Neural cell (in vitro differentiated cells): ENCODE measurements at regions not wholly inside any gene's neighbourhood (a gene's known extent, or its start where the extent isn't known, plus 50 kb on each side); places are given as distances from the start of the nearest gene placed in this dataset.

Source experiments
- H2AFZ ChIP-seq: fragments of 200-600, 300-800 bp; sonication (generic), shearing (Covaris generic); 2 replicates; pipeline ENCODE4 v1.6.0; 2014; ENCODE audit warnings: low read depth, mild to moderate bottlenecking, antibody characterized with exemption, low read length, moderate library complexity
- H3F3A ChIP-seq: fragments of 200-600 bp; shearing (Covaris generic); 2 replicates; pipeline ENCODE4 v1.6.1; 2016; ENCODE audit warnings: mild to moderate bottlenecking, moderate library complexity, mixed read lengths, antibody characterized with exemption, low read length; ENCODE audit not compliant: insufficient read depth, poor library complexity, severe bottlenecking
- H3K27ac ChIP-seq: fragments of 200-600, 300-800 bp; sonication (generic), shearing (Covaris generic); 2 replicates; pipeline ENCODE4 v1.5.1; 2014; ENCODE audit warnings: mild to moderate bottlenecking, low read length, moderate library complexity
- H3K27me3 ChIP-seq: fragments of 300-800, 200-600 bp; sonication (generic), shearing (Covaris generic); 2 replicates; pipeline ENCODE4 v1.6.0; 2014; ENCODE audit warnings: mild to moderate bottlenecking, low read depth, low read length, moderate library complexity; ENCODE audit not compliant: insufficient read depth
- H3K36me3 ChIP-seq: fragments of 300-800, 200-600 bp; sonication (generic), shearing (Covaris generic); 2 replicates; pipeline ENCODE4 v1.5.1; 2014; ENCODE audit warnings: mild to moderate bottlenecking, antibody characterized with exemption, low read length, moderate library complexity; ENCODE audit not compliant: insufficient read depth
- H3K4me2 ChIP-seq: fragments of 300-800, 200-600 bp; sonication (generic), shearing (Covaris generic); 2 replicates; pipeline ENCODE4 v1.6.0; 2014; ENCODE audit warnings: mild to moderate bottlenecking, low read length
- H3K4me3 ChIP-seq: fragments of 300-800, 200-600 bp; sonication (generic), shearing (Covaris generic); 2 replicates; pipeline ENCODE4 v1.5.1; 2014; ENCODE audit warnings: mild to moderate bottlenecking, low read length, moderate library complexity
- H3K79me2 ChIP-seq: fragments of 200-600 bp; shearing (Covaris generic); replicated peaks from 2 replicates; pipeline ENCODE4 v1.6.0; 2014; ENCODE audit warnings: mild to moderate bottlenecking, low read length, moderate library complexity; ENCODE audit not compliant: insufficient read depth
- H3K9ac ChIP-seq: fragments of 300-800, 200-600 bp; sonication (generic), shearing (Covaris generic); 2 replicates; pipeline ENCODE4 v1.6.1; 2016; ENCODE audit warnings: mild to moderate bottlenecking, low read length, mixed read lengths
- H3K9me2 ChIP-seq: fragments of 200-600 bp; shearing (Covaris generic); 2 replicates; pipeline ENCODE4 v1.6.1; 2016; ENCODE audit warnings: mild to moderate bottlenecking, low read length, mixed read lengths; ENCODE audit not compliant: insufficient read depth
- H3K9me3 ChIP-seq: fragments of 200-600, 300-800 bp; sonication (generic), shearing (Covaris generic); 2 replicates; pipeline ENCODE4 v1.6.1; 2016; ENCODE audit warnings: mild to moderate bottlenecking, mixed run types, low read length, moderate library complexity, mixed read lengths
- H4K20me1 ChIP-seq: fragments of 200-600 bp; shearing (Covaris generic); 2 replicates; pipeline ENCODE4 v1.6.1; 2016; ENCODE audit warnings: mild to moderate bottlenecking, mixed run types; ENCODE audit not compliant: insufficient read depth
- EP300 ChIP-seq: fragments of 450-650 bp; conservative IDR thresholded peaks from 2 replicates; pipeline ENCODE4 v1.6.1; 2014; ENCODE audit warnings: antibody characterized with exemption, mild to moderate bottlenecking, moderate library complexity; ENCODE audit not compliant: poor library complexity, severe bottlenecking
- EZH2 ChIP-seq: fragments of 200-600, 300-800 bp; shearing (Covaris generic), sonication (generic); IDR thresholded peaks from 2 replicates; pipeline ENCODE4 v1.6.1; 2014; ENCODE audit warnings: antibody characterized with exemption, low read length, borderline replicate concordance, mild to moderate bottlenecking; ENCODE audit not compliant: insufficient read depth, poor library complexity, severe bottlenecking
- MXI1 ChIP-seq: fragments of 450-650 bp; conservative IDR thresholded peaks from 2 replicates; pipeline ENCODE4 v1.6.1; 2014; ENCODE audit warnings: antibody characterized with exemption, mild to moderate bottlenecking; ENCODE audit not compliant: poor library complexity, severe bottlenecking
- POLR2AphosphoS5 ChIP-seq: IDR thresholded peaks from 2 replicates; pipeline ENCODE4 v1.6.1; 2012
- RAD21 ChIP-seq: fragments of 450-650 bp; conservative IDR thresholded peaks from 2 replicates; pipeline ENCODE4 v1.6.1; 2014; ENCODE audit warnings: antibody characterized with exemption, mild to moderate bottlenecking, moderate library complexity
- REST ChIP-seq: IDR thresholded peaks from 2 replicates; pipeline ENCODE4 v1.6.1; 2012; ENCODE audit warnings: borderline replicate concordance
- SMC3 ChIP-seq: fragments of 450-650 bp; conservative IDR thresholded peaks from 2 replicates; pipeline ENCODE4 v1.6.1; 2014; ENCODE audit warnings: antibody characterized with exemption, mild to moderate bottlenecking, moderate library complexity; ENCODE audit not compliant: poor library complexity
- TAF1 ChIP-seq: IDR thresholded peaks from 2 replicates; pipeline ENCODE4 v1.6.1; 2012; ENCODE audit warnings: low read depth
- TF ChIP-seq, protein P1 (sequence below): fragments of 450-650 bp; IDR thresholded peaks from 2 replicates; pipeline ENCODE4 v1.5.1; 2014; ENCODE audit warnings: antibody characterized with exemption, mild to moderate bottlenecking, moderate library complexity; ENCODE audit not compliant: poor library complexity, severe bottlenecking

- Histone ChIP-seq H3K79me2 (no peaks in the 10 kb centered on the region), H3K9me2 (no peaks in the 10 kb centered on the region), H3K27ac (no peak overlapping the region), H3K27me3 (no peaks in the 10 kb centered on the region), H3K9me3 (no peaks in the 10 kb centered on the region), H4K20me1 (no peaks in the 10 kb centered on the region), H3K4me3 (no peak overlapping the region), H3K9ac (no peak overlapping the region), H3K4me2 (no peak overlapping the region), H2AFZ (no peak overlapping the region), H3K36me3 (no peaks in the 10 kb centered on the region), H3F3A (no peaks in the 10 kb centered on the region)
- TF ChIP-seq, protein P1, sequence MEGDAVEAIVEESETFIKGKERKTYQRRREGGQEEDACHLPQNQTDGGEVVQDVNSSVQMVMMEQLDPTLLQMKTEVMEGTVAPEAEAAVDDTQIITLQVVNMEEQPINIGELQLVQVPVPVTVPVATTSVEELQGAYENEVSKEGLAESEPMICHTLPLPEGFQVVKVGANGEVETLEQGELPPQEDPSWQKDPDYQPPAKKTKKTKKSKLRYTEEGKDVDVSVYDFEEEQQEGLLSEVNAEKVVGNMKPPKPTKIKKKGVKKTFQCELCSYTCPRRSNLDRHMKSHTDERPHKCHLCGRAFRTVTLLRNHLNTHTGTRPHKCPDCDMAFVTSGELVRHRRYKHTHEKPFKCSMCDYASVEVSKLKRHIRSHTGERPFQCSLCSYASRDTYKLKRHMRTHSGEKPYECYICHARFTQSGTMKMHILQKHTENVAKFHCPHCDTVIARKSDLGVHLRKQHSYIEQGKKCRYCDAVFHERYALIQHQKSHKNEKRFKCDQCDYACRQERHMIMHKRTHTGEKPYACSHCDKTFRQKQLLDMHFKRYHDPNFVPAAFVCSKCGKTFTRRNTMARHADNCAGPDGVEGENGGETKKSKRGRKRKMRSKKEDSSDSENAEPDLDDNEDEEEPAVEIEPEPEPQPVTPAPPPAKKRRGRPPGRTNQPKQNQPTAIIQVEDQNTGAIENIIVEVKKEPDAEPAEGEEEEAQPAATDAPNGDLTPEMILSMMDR = no peak
- TF ChIP-seq RAD21 = no peak
- no peak for TF ChIP-seq REST
- TF ChIP-seq EZH2 = no peak
- no peak for TF ChIP-seq POLR2AphosphoS5
- no peak for TF ChIP-seq TAF1
- no peak for TF ChIP-seq MXI1
- no peak for TF ChIP-seq EP300
- no peak for TF ChIP-seq SMC3
Measured at GRCh38 chr10:127801302-127801701, 64.3 kb downstream of the FOXI2 start.

DNA sequence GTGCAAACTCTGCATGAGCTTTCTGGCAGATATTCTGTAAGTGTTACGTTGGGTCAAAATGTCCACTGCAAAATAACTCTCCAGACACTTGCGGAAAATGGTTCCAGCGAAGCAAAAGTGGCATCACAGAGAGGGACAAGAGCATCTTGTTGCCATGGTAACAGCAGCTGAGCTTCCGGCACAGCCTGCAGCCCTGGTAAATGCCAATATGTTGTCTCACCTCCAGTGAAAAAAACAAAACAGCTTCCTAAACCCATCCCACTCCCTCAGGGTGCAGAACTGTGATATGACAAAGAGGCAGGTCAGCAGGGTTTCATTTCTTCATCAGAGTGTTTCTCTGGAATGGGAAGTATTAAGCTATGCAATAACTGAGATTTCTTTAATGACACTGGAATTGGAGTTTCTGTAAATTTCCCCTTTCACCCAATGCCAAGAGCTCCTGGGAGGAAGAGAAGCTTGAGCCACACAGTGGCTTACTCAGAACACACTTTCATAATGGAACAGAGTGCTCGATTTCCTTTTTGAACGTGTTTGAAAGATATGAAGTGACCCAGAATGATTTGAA lies 65.6 kb downstream of the FOXI2 start:
- no peak overlapping the region for H3K27ac ChIP-seq
- no peak for TF ChIP-seq RAD21
- no peak for TF ChIP-seq EZH2
- TF ChIP-seq, protein P1 = no peak
- TF ChIP-seq SMC3 = no peak
- no peak for TF ChIP-seq REST
- TF ChIP-seq EP300 = no peak
- no peak for TF ChIP-seq MXI1
- no peak for TF ChIP-seq TAF1
- no peak for TF ChIP-seq POLR2AphosphoS5
- H3K9ac ChIP-seq = no peak overlapping the region
- H3K9me3 ChIP-seq = no peaks in the 10 kb centered on the region
- no peak overlapping the region for H3K4me3 ChIP-seq
- H2AFZ ChIP-seq = no peak overlapping the region
- no peaks in the 10 kb centered on the region for H3F3A ChIP-seq
- H3K79me2 ChIP-seq = no peaks in the 10 kb centered on the region
- no peaks in the 10 kb centered on the region for H4K20me1 ChIP-seq
- no peaks in the 10 kb centered on the region for H3K27me3 ChIP-seq
- no peaks in the 10 kb centered on the region for H3K9me2 ChIP-seq
- H3K36me3 ChIP-seq = no peaks in the 10 kb centered on the region
- no peak overlapping the region for H3K4me2 ChIP-seq
